KMS-11 (cell line): ENCODE measurements at regions not wholly inside any gene's neighbourhood (a gene's known extent, or its start where the extent isn't known, plus 50 kb on each side); places are given as distances from the start of the nearest gene placed in this dataset.

Source experiments
- H2AFZ ChIP-seq: fragments of 200-600 bp; sonication (generic); 2 replicates; pipeline ENCODE4 v1.6.1; 2016; ENCODE audit warnings: antibody characterized with exemption, mixed run types, low read depth
- H3K27ac ChIP-seq: fragments of 200-600 bp; sonication (generic); 2 replicates; pipeline ENCODE4 v1.6.1; 2016; ENCODE audit warnings: mild to moderate bottlenecking, mixed run types
- H3K27me3 ChIP-seq: fragments of 200-600 bp; sonication (generic); 2 replicates; pipeline ENCODE4 v1.6.1; 2017; ENCODE audit warnings: mild to moderate bottlenecking, low read depth, mixed run types, moderate library complexity; ENCODE audit not compliant: insufficient read depth
- H3K36me3 ChIP-seq: fragments of 200-600 bp; sonication (generic); 2 replicates; pipeline ENCODE4 v1.6.1; 2017; ENCODE audit warnings: mild to moderate bottlenecking, mixed run types; ENCODE audit not compliant: insufficient read depth
- H3K4me1 ChIP-seq: fragments of 200-600 bp; sonication (generic); 2 replicates; pipeline ENCODE4 v1.6.1; 2016; ENCODE audit warnings: mild to moderate bottlenecking, low read depth, mixed run types; ENCODE audit not compliant: poor library complexity, severe bottlenecking
- H3K4me2 ChIP-seq: fragments of 200-600 bp; sonication (generic); 2 replicates; pipeline ENCODE4 v1.7.0; 2016; ENCODE audit warnings: mild to moderate bottlenecking, mixed run types
- H3K4me3 ChIP-seq: fragments of 200-600 bp; sonication (generic); IDR thresholded peaks from 2 replicates; pipeline ENCODE4 v1.6.1; 2017; ENCODE audit warnings: low read depth, low read length, mixed read lengths; ENCODE audit not compliant: insufficient read depth
- H3K79me2 ChIP-seq: fragments of 200-600 bp; sonication (generic); 2 replicates; pipeline ENCODE4 v1.6.1; 2016; ENCODE audit warnings: low read depth, mixed run types; ENCODE audit not compliant: insufficient read depth
- H3K9ac ChIP-seq: fragments of 200-600 bp; sonication (generic); 2 replicates; pipeline ENCODE4 v1.6.1; 2016; ENCODE audit warnings: mild to moderate bottlenecking, mixed run types
- H4K20me1 ChIP-seq: fragments of 200-600 bp; sonication (generic); 2 replicates; pipeline ENCODE4 v1.6.1; 2016; ENCODE audit warnings: mild to moderate bottlenecking, mixed run types; ENCODE audit not compliant: insufficient read depth
- CTCF ChIP-seq: fragments of 200-600 bp; sonication (generic); conservative IDR thresholded peaks from 2 replicates; pipeline ENCODE4 v1.6.1; 2017; ENCODE audit warnings: low read depth, mild to moderate bottlenecking, antibody characterized with exemption, low read length, moderate library complexity, mixed read lengths

GRCh38 chr15:69692342-69692741 is 239.7 kb downstream of the RPLP1 start:
- Histone ChIP-seq H3K9ac (no peak overlapping the region), H3K27ac (no peak overlapping the region), H3K4me1 (no peaks in the 10 kb centered on the region), H3K79me2 (no peaks in the 10 kb centered on the region), H4K20me1 (no peaks in the 10 kb centered on the region), H3K27me3 (no peaks in the 10 kb centered on the region), H3K36me3 (no peaks in the 10 kb centered on the region), H3K4me2 (no peak overlapping the region), H3K4me3 (no peak overlapping the region), H2AFZ (no peak overlapping the region)
- no peak for TF ChIP-seq CTCF

- Histone ChIP-seq H2AFZ (no peak overlapping the region), H4K20me1 (no peaks in the 10 kb centered on the region), H3K4me2 (no peak overlapping the region), H3K79me2 (no peaks in the 10 kb centered on the region), H3K36me3 (no peaks in the 10 kb centered on the region), H3K4me3 (no peak overlapping the region), H3K9ac (no peak overlapping the region), H3K27ac (no peak overlapping the region), H3K4me1 (no peaks in the 10 kb centered on the region), H3K27me3 (no peaks in the 10 kb centered on the region)
- TF ChIP-seq CTCF = no peak
Measured at GRCh38 chr15:69693059-69693458, 240.4 kb downstream of the RPLP1 start.

GRCh38 chr15:69696946-69697345 is 244.3 kb downstream of the RPLP1 start:
- no peaks in the 10 kb centered on the region for H3K4me1 ChIP-seq
- no peaks in the 10 kb centered on the region for H4K20me1 ChIP-seq
- no peaks in the 10 kb centered on the region for H3K79me2 ChIP-seq
- no peak overlapping the region for H2AFZ ChIP-seq
- H3K27ac ChIP-seq = no peak overlapping the region
- no peaks in the 10 kb centered on the region for H3K27me3 ChIP-seq
- no peak overlapping the region for H3K4me3 ChIP-seq
- no peak overlapping the region for H3K4me2 ChIP-seq
- no peak overlapping the region for H3K9ac ChIP-seq
- TF ChIP-seq CTCF = no peak
- no peaks in the 10 kb centered on the region for H3K36me3 ChIP-seq

GRCh38 chr15:69697916-69698315 is 245.3 kb downstream of the RPLP1 start:
- H3K4me1 ChIP-seq = no peaks in the 10 kb centered on the region
- TF ChIP-seq CTCF = no peak
- H3K4me2 ChIP-seq = no peak overlapping the region
- no peak overlapping the region for H3K4me3 ChIP-seq
- no peaks in the 10 kb centered on the region for H3K36me3 ChIP-seq
- H3K27me3 ChIP-seq = no peaks in the 10 kb centered on the region
- no peaks in the 10 kb centered on the region for H4K20me1 ChIP-seq
- H3K79me2 ChIP-seq = no peaks in the 10 kb centered on the region
- H2AFZ ChIP-seq = no peak overlapping the region
- no peak overlapping the region for H3K9ac ChIP-seq
- no peak overlapping the region for H3K27ac ChIP-seq

- Histone ChIP-seq H3K4me3 (no peak overlapping the region), H3K79me2 (no peaks in the 10 kb centered on the region), H3K9ac (no peak overlapping the region), H4K20me1 (no peaks in the 10 kb centered on the region), H3K36me3 (no peaks in the 10 kb centered on the region), H3K27ac (no peak overlapping the region), H3K4me2 (no peak overlapping the region), H3K4me1 (no peaks in the 10 kb centered on the region), H2AFZ (no peak overlapping the region), H3K27me3 (no peaks in the 10 kb centered on the region)
- TF ChIP-seq CTCF = no peak
Measured at GRCh38 chr15:69699096-69699495, 246.5 kb downstream of the RPLP1 start.
